ENCODE measurements at regions not wholly inside any gene's neighbourhood (a gene's known extent, or its start where the extent isn't known, plus 50 kb on each side); places are given as distances from the start of the nearest gene placed in this dataset.

DNA sequence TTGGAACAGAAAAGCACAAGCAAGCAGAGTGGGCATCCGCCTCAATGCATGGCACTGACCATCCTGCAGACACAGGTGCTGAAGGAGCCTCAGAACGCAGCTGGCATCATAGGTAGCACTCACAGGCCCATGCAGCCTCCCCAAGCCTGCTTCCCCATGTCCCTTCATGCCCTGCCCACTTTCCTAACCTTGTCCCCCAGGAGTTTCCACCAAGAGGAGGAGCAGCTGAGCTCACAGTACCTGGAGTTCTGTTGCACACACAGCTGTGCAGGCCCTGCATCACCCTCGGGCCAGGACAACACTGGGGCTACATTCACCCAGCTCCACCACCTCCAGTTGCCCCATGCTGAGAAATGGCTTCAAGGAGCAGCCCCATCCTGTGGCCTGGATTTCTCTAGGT lies 83.4 kb downstream of the SETD4 start:
- 90% methylated on average over 3 of the region's 3 CpGs for WGBS, 2 donors
- H3K36me3 ChIP-seq (ENCODE audit: control insufficient read depth in 4 of 4, insufficient read depth in 4 of 4, low read length in 4 of 4), result no peaks in the 10 kb centered on the region
- H3K4me1 ChIP-seq (ENCODE audit: control insufficient read depth in 5 of 5, insufficient read depth in 5 of 5, low read length in 5 of 5), result peaks cover 0 to 2% (median 0%) of the 10 kb centered on the region in 5 donors
- DNase-seq (no peak), ATAC-seq (ENCODE audit: insufficient read depth, low FRiP score) (no peak)
- peaks cover 0 to 8% (median 4%) of the 10 kb centered on the region in 4 donors for H3K9me3 ChIP-seq (ENCODE audit: control insufficient read depth in 4 of 4, insufficient read depth in 3 of 4, low read length in 3 of 4)
- H3K27me3 ChIP-seq (ENCODE audit: control insufficient read depth in 3 of 3, insufficient read depth in 3 of 3, low read length in 2 of 3), result no peaks in the 10 kb centered on the region
- H3K4me3 ChIP-seq, result no peak overlapping the region
- no peak overlapping the region for H3K9ac ChIP-seq (ENCODE audit: insufficient read depth in 1 of 2, low read length in 2 of 2)
- no peak for TF ChIP-seq CTCF (IDR thresholded peaks at IDR 0.05; ENCODE audit: control extremely low read depth, extremely low read depth)
- H3K27ac ChIP-seq (ENCODE audit: low read depth in 1 of 2, low read length in 1 of 2), result no peak overlapping the region

- Histone ChIP-seq H3K4me3 (no peak overlapping the region), H3K36me3 (ENCODE audit: control insufficient read depth in 4 of 4, insufficient read depth in 4 of 4, low read length in 4 of 4) (no peaks in the 10 kb centered on the region), H3K27me3 (ENCODE audit: control insufficient read depth in 3 of 3, insufficient read depth in 3 of 3, low read length in 2 of 3) (no peaks in the 10 kb centered on the region), H3K9ac (ENCODE audit: insufficient read depth in 1 of 2, low read length in 2 of 2) (no peak overlapping the region), H3K9me3 (ENCODE audit: control insufficient read depth in 4 of 4, insufficient read depth in 3 of 4, low read length in 3 of 4) (peaks cover 0 to 8% (median 4%) of the 10 kb centered on the region in 4 donors), H3K4me1 (ENCODE audit: control insufficient read depth in 5 of 5, insufficient read depth in 5 of 5, low read length in 5 of 5) (peaks cover 0 to 2% (median 0%) of the 10 kb centered on the region in 5 donors), H3K27ac (ENCODE audit: low read depth in 1 of 2, low read length in 1 of 2) (no peak overlapping the region)
- TF ChIP-seq CTCF (IDR thresholded peaks at IDR 0.05; ENCODE audit: control extremely low read depth, extremely low read depth), result no peak
- DNase-seq (no peak), ATAC-seq (ENCODE audit: insufficient read depth, low FRiP score) (no peak)
- 75 to 76% methylated on average over 2 of the region's 2 CpGs for WGBS, 2 donors
These were observed 83.8 kb downstream of the SETD4 start for GRCh38 chr21:35976481-35976880.

- no peak for TF ChIP-seq CTCF (IDR thresholded peaks at IDR 0.05; ENCODE audit: control extremely low read depth, extremely low read depth)
- Histone ChIP-seq H3K4me3 (no peak overlapping the region), H3K9me3 (ENCODE audit: control insufficient read depth in 4 of 4, insufficient read depth in 3 of 4, low read length in 3 of 4) (peaks cover 0 to 6% (median 4%) of the 10 kb centered on the region in 4 donors), H3K4me1 (ENCODE audit: control insufficient read depth in 5 of 5, insufficient read depth in 5 of 5, low read length in 5 of 5) (peaks cover 0 to 2% (median 0%) of the 10 kb centered on the region in 5 donors), H3K27ac (ENCODE audit: low read depth in 1 of 2, low read length in 1 of 2) (no peak overlapping the region), H3K27me3 (ENCODE audit: control insufficient read depth in 3 of 3, insufficient read depth in 3 of 3, low read length in 2 of 3) (no peaks in the 10 kb centered on the region), H3K36me3 (ENCODE audit: control insufficient read depth in 4 of 4, insufficient read depth in 4 of 4, low read length in 4 of 4) (no peaks in the 10 kb centered on the region), H3K9ac (ENCODE audit: insufficient read depth in 1 of 2, low read length in 2 of 2) (no peak overlapping the region)
- DNase-seq, result no peak
- ATAC-seq (ENCODE audit: insufficient read depth, low FRiP score), result no peak
- WGBS, 2 donors, result 71 to 83% methylated on average over 11 of the region's 11 CpGs
These were observed 85.6 kb downstream of the SETD4 start for GRCh38 chr21:35974775-35975174.

DNA sequence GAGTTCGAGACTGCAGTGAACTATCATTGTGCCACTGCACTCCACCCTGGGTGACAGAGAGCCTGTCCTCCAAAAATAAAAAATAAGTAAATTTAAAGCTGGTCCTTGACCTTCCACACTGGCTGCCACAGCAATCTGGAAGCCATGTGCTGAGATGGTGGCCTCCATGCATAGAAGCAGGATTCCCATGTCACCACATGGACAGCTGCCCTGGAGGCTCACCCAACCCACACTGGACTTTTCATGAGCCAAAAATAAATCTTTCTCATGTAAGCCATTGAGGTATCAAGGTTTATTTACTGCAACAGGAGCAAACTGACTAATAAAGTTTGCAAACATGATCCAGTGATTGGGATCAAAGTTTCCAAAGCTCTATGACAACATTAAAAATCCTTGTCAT lies 88.5 kb downstream of the SETD4 start:
- Histone ChIP-seq H3K9ac (ENCODE audit: insufficient read depth in 1 of 2, low read length in 2 of 2) (no peak overlapping the region), H3K9me3 (ENCODE audit: control insufficient read depth in 4 of 4, insufficient read depth in 3 of 4, low read length in 3 of 4) (peaks cover 0 to 2% (median 0%) of the 10 kb centered on the region in 4 donors), H3K4me1 (ENCODE audit: control insufficient read depth in 5 of 5, insufficient read depth in 5 of 5, low read length in 5 of 5) (peaks cover 0 to 2% (median 0%) of the 10 kb centered on the region in 5 donors), H3K36me3 (ENCODE audit: control insufficient read depth in 4 of 4, insufficient read depth in 4 of 4, low read length in 4 of 4) (no peaks in the 10 kb centered on the region), H3K27ac (ENCODE audit: low read depth in 1 of 2, low read length in 1 of 2) (no peak overlapping the region), H3K27me3 (ENCODE audit: control insufficient read depth in 3 of 3, insufficient read depth in 3 of 3, low read length in 2 of 3) (no peaks in the 10 kb centered on the region), H3K4me3 (no peak overlapping the region)
- TF ChIP-seq CTCF (IDR thresholded peaks at IDR 0.05; ENCODE audit: control extremely low read depth, extremely low read depth), result no peak
- DNase-seq (no peak), ATAC-seq (ENCODE audit: insufficient read depth, low FRiP score) (no peak)
- 91 to 94% methylated on average over 1 of the region's 1 CpG for WGBS, 2 donors
